Fibroblast of skin of left biceps (primary cell): ENCODE measurements at regions not wholly inside any gene's neighbourhood (a gene's known extent, or its start where the extent isn't known, plus 50 kb on each side); places are given as distances from the start of the nearest gene placed in this dataset.
"Not testable (repeated sequence)": the region's sequence is repeated elsewhere in the genome, so short reads cannot be mapped to it uniquely, and the experiment has no call there.

Experiments
- DNase-seq, 2 experiments: peaks; one replicate each; pipeline ENCODE4 v3.0.0-alpha.2; 2013; ENCODE audit warnings: low read depth in 2 of 2

DNA sequence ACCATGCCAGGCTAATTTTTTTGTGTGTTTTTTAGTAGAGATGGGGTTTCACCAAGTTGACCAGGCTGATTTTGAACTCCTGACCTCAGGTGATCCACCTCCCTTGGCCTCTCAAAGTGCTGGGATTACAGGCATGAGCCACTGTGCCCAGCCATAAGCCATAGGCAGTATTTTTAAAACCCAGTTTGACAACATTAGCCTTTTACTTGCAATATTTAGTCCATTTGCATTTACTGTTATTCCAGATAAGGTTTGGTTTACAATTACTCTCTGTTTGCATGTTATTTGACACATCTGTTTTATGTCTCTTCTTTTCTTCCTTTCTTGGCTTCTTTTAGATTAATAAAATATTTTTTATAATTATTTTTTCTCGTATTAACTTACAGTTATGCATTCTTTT lies 83.6 kb upstream of the EPHB3 start:
- no peak for DNase-seq

DNA sequence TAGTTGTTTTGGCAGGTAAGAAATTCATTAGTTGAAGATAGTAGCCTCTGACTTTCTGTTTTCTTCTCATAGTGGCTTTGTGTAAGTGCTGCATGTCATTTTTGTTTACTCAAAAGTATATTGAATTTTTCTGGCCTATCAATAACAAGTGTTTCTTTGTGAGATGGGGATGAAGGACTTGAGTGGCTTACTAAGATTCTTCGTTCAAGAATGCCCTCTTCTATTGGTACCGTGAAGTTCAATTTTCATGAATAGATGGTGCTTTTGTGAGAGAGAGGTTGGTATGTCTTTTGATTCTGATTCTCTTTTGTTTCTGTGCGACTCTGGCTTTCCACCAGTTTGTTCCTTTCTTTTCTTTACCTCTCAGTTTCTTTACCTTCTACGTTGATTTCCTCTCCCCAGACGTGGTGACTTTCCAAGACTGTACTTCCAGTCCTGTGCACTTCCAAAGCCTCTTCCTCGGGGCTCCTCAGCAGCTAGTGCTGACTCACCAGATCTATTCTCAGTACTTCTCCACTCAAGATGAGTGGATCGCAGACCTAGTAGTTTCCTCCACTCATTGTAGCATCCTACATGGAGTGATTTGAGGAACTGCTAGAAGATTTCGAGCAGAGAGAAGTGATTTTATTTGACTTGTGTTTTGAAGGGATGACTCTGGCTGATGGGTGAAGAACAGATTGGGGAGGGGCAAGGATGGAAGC lies 82.0 kb upstream of the EPHB3 start:
- no peak for DNase-seq

DNA sequence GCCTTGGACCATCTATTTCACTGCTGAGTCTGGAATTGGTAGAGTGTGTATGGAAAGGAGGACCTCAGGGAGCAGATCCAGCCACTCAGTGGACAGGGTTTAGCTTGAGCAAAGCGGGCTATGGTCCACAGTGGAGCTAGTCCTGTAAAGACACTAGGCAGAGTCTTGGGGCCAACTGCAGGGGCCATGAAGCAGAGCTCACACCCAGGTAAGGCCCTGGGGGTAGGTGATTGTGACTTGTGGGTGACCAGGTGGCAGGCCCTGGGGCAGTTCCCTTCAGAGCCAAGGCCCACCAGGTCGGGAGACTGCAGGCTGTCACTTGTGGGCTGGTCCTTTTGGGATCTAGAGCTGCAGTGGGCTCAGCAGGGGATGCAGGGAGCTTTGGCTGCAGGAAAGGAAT lies 80.8 kb upstream of the EPHB3 start:
- DNase-seq: no peak

DNA sequence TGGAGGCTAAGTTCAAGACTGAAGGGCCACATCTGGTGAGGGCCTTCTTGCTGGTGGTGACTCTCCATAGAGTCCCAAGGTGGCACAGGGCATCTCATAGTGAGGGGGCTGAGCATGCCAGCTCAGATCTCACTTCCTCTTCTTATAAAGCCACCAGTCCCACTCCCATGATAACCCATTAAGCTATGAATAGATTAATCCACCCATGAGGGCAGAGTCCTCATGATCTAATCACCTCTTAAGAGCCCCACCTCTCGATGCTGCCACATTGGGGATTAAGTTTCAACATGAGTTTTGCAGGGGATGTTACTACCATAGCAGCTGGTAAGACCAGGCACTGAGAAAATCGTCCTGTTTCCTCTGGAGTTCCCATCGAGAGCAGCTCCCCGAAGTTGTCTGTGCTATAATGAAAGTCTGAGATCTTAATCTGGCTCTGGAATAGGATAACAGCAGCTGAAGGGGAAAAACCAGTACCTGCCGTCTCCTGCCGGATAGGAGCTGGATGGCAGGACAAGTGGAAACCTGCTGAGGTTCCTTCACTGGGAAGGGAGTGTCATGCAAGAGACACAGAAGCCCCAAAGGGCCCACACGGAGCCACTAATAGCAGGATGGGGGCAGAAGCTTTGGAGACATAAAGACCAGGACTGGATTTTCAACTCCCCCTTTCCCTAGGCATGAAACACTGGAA lies 79.5 kb upstream of the EPHB3 start:
- no peak for DNase-seq

DNA sequence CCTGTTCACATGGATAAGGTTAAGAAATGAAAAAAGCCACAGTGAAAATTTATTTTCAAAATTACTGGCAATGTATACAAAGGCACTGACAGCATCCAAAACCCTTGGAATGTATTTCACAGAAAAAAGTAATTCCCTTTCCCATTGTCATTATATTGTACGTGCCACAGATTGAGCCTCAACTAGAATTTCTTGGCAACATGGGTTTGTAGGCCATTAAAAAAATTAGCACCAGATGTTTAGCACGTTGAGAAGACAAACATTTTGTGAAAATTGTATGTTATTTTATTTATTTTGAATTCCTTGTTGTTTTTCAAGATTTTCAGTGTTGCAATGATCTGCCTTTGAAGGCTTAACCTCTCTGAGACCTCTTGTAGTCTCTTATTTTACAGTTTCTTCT lies 76.3 kb upstream of the EPHB3 start:
- DNase-seq: peak; percentile 46 to 52

DNA sequence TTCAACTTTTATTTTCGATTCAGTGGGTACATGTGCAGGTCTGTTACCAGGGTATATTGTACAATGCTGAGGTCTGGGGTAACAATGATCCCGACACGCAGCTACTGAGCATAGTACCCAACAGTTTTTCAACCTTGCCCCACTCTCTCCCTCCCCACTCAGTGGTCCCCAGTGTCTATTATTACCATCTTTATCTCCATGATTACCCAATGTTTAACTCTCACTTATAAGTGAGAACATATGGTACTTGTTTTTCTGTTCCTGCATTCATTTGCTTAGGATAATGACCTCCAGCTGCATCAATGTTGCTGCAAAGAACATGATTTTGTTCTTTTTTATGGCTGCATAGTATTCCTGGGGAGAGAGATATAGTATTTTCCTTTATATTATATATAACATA lies 75.7 kb upstream of the EPHB3 start:
- no peak for DNase-seq

DNA sequence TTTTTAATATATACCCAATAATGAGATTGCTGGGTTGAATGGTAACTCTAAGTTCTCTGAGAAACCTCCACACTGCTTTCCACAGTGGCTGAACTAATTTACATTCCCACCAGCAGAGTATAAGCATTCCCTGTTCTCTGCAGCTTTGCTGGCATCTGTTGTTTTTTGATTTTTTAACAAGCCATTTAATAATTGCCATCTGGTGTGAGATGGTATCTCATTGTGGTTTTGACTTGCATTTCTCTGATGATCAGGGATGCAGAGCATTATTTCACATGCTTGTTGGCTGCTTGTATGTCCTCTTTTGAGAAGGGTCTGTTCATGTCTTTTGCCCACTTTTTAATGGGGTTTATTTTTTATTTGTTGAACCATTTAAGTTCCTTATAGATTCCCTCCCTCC lies 75.0 kb upstream of the EPHB3 start:
- peak in 1 of 2 experiments; percentile 19 for DNase-seq

DNA sequence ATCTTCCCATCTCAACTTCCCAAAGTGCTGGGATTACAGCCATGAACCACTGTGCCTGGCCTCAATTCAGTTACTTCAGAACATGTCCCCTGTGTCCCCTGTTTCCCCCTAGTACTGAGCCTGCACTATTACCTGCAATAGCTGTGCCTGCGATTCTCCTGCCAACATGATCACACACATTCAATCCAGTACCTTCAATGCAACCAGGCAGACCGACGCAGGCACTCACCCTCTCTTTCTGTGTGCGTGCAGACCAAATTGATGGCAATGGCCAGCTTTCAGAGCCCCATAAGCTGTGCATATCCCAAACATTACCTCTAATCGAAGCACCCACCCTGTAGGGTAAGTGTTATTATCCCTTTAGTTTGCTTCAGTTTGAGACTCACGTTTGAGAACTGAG lies 73.0 kb upstream of the EPHB3 start:
- DNase-seq: no peak

DNA sequence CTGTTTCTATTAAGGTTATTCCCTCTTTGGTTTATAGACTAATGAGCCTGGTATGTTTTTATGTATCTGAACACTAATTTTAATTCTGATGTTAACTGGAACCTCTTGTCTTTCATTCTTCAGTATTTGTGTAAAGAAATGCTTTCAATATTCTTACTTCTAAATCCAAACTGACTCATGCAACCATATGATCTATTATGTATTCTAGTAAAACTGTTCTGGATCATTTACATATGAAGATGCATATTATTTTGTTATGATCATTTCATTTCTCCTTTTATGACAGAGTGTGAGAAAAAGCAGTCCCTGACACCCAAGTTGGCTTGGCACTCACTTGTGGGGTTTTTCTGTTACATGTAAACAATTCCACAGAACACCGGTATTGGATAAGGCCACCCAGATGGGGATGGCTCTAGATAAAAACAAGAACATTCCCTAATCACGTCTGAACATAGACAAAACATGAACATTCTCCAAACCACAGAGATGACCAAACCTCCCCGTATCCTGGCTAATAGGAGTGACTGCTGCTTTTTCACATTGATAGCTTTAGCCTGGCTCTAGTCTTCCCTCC lies 72.2 kb upstream of the EPHB3 start:
- no peak for DNase-seq

DNA sequence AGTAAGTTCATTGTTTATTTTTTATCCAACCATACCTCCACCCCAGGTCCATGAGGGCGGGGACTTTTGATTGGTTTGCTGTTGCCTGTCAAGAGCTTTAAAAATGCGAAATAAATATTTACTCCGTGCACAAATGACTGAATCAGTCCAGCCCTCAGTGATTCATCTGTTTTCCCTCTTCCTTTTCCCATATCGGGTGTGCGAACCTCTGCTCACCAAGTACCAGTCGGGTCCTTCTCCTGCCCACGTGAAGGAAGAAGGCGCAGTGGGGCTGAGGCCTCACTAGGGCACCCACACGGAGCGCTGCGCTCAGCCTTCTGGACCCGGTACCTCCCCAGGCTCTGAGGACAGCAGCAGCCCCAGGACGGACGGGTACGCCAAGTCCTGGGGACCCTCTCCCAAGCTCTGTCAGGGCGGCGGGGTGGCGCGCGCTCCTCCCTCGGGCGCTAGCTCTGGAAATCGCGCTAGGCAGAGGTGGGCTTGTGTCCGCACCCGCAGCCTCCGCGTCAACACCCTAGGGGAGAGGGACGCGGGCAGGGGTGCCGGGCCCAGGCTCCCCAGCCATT lies 70.5 kb upstream of the EPHB3 start:
- DNase-seq: no peak

DNA sequence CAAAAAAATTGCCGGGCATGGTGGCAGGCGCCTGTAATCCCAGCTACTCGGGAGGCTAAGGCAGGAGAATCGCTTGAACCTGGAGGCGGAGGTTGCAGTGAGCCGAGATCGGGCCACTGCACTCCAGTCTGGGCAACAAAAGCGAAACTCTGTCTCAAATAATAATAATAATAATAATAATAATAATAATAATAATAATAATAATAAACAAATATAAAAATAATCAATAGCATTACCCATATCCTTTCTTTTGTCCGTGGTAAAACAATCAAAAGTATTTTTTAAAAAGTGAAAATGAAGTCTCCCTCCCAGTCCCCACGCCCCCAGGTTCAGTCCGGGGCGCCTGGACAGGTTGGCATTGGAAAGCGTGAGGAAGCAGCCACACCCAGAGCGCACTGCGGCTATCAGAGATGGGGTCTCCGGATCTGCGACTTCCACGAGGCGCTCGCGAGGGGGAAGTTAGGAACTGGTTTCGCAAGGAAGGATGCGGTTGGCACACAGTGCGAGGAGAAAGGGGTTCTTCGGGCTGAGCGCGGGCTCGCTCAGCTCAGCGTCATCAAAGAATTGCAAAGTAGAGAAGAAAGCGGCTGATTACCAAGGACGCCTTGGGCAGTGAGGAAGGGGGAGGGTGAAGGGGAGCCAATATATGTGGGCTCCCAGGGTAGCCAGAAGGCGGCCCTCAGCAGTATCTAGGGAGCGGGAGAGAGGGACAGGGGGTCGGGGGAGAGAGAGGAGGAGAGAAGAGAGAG lies 69.5 kb upstream of the EPHB3 start:
- no peak for DNase-seq

DNA sequence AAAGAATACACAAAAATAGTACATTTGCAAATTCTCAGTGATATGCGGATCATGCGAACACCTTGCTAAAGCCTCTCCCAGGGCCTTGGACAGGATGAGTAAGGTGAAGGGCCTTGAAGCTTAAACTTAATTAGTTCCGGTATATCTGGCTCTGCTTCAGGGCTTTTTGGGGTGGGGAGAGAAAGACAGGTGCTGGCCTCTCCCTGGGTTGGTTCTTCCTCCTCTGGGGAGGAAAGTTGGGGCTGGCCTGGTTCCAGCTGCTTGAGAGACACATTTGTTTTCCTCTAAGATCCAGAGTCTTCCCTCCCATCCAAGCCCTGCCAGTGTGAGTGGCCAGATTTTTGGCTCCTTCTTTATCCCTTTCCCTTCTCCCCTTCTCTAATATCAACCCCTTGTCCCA lies 64.7 kb upstream of the EPHB3 start:
- no peak for DNase-seq

DNA sequence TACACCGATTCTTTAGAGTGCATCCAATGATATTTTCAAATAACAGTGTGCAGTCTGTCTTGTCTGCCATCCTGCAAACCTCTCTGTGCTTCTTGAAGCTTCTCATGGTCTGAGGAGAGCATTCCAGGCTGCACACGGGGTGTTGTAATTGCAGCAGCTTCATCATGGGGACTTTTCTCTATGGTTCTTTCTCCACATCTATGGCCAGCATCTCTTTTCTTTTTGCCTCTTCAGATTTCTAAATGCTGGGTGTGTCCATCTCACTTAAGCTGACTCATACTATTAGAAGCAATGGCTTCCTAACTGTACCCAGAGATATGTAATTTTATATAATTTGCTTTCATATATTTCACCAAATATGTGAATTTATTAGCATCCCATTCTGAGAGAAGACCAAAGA lies 63.8 kb upstream of the EPHB3 start:
- DNase-seq: no peak

DNA sequence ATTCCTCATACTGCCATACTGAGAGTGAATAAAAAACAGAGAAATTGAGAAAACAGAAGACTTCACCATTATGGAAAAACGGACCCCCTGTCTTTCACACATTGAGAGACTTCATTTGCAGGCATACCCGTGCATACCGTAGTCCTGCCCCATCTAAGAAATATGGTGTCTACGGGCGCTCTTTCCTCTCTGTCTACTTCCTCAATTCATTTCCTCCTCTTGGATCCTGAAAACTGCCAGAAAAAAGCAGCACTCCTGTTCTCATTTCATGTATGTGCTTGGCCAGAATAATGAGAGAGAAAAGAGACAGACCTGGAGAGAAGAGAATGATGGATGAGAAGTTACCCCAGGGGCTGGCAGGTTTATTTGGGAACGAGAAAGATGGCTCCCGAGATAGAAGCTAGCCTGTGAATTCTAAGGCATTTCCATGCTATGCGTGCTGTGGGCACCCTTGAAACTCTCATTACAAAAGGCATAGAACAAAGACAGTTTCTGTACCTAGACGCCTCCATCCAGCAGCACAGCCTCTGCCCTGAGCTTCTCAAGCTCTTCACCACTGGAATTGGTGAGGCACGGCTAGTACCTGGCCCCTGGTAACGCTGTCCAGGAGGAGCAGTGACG lies 62.5 kb upstream of the EPHB3 start:
- DNase-seq: no peak

DNA sequence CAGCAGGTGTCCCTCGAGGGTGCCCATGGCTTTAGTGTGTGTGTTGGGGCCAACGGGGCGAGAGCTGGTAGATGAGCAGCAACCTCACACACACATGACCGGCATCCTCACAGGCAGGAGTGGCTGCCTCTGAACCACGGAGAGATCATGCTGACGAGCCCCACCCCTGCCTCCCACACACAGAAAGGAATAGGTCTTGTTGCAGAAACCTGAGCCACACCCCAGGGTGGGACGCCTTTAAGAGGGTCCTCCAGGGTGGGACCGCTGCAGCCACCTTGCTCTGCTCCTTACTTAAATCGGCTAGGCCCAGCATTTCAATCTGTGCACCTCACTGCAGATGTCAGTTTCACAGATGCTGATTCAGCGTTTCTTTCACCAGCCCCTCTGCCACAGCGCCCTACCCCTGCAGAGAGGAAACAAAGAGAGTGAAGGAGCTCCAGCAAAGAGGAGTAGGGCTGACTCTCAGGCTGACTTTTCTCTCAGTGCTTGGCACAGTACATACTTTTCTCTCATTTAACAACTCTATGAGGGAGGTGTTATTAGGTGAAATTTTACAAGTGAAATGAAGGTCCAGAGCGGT lies 61.2 kb upstream of the EPHB3 start:
- no peak for DNase-seq

DNA sequence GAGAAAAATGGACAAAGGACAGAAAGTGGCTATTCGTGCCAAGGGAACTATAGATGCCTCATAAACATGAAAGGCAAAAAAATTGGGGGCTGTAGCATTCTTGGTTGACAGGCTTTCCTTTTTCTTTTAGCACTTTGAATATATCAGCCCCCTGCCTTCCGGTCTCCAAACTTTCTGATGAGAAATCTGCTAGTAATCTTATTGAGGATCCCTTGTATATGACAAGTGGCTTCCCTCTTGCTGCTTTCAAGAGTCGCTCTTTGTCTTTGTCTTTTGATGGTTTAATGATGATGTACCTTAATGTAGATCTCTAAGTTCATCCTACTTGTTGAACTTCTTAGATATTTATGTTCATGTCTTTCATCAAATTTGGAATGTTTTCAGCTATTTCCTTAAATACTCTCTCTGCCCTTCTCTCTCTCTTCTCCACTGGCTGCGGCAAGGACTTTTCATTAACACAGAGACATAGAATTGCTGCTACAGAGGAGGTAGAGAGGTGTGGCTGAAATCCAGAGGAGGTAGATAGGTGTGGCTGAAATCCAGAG lies 59.4 kb upstream of the EPHB3 start:
- DNase-seq: no peak

DNA sequence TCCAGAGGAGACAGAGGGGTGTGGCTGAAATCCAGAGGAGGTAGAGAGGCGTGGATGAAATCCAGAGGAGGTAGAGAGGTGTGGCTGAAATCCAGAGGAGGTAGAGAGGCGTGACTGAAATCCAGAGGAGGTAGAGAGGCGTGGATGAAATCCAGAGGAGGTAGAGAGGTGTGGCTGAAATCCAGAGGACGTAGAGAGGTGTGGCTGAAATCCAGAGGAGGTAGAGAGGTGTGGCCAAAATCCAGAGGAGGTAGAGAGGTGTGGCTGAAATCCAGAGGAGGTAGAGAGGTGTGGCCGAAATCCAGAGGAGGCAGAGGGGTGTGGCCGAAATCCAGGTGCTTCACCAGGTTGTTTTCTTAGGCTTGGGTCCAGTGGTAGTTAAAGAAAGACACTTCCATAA lies 58.7 kb upstream of the EPHB3 start:
- DNase-seq: not testable (repeated sequence)

DNA sequence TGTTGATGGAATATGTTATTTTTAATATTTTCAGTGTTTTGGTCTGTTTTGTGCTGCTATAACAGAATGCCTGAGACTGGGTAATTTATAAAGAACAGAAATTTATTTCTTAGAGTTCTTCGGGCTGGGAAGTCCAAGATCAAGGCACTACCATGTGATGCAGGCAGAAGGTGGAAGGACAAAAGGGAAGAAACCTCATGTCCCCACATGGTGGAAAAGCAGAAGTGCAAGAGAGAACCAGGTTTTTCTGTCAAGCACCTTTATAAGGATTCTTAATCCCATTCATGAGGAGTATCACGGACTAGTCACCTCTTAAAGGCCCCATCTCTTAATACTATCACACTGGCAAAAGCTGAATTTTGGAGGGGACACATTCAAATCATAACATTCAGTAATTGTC lies 57.9 kb upstream of the EPHB3 start:
- DNase-seq: no peak

DNA sequence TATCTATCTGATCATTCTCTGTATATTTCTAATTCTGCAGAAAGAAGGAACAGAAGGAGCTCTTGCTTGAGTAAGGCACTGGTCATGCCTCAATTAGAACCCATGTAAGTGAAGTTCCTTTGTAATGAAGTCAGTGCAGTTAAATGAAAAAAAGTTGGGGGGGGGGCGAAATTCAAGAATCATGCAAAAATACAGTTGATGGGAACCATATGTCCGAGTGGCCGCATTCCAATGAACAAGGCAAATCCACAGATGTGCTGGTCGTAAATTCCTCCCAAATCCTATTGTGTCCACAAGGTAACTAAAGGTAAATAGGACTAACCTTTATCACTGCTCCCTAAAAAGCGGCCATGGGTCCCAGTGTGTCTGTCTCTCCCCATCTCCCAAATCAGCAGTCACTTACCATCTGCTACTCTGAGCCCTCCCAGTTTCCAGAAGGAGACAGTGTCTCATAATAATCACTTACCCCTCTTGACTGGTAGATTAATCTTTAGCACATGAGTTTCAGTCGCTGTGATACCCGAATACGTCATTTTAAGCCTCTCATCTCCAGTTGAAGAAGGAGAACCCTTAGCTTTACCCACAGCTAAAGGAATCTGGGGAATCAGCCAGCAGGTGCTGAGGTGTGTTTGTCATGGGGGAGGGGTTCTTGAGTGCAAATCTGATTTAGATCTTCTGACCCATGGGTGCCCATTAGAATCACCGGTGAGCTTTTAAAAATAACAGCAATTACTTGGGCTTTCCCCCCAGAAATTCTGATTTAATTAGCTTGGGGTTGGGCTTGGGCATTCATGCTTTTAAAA lies 56.3 kb upstream of the EPHB3 start:
- DNase-seq: peak; percentile 60 to 72

DNA sequence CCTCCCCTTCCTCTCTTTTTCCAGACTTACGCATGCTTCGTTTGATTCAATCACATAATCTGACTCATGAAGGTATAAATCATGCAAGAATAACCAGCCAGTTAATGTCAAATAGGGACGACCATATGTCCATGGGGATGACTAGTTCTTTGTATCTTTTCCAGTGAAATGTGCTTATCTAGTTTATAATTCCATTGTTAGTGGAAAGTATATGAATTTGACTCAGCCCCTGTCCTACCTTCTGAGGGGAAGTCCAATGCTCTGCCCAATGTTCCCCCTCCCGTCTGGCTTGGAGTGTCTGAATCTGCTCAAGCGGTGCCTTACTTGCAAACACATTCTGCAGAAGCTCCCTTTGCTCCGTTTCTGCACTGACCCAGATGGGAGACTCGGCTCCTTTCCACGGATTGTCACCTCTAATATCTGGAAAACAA lies 55.0 kb upstream of the EPHB3 start:
- DNase-seq: peak; percentile 57 to 71
